GM19239 (cell line): ENCODE measurements at regions not wholly inside any gene's neighbourhood (a gene's known extent, or its start where the extent isn't known, plus 50 kb on each side); places are given as distances from the start of the nearest gene placed in this dataset.

Experiments
- DNase-seq: peaks from one replicate; pipeline ENCODE4 v3.0.0; 2011; ENCODE audit warnings: low spot score; ENCODE audit not compliant: insufficient read length
- FAIRE-seq: peaks from 2 replicates; lab custom pipeline; 2011; peaks lifted over from hg19 to GRCh38; lab: Jason Lieb, UNC

GRCh38 chr22:27456696-27457503, 344.7 kb downstream of the MN1 start:
- DNase-seq = no peak
- no peak for FAIRE-seq

GRCh38 chr22:27459999-27460398, 341.6 kb downstream of the MN1 start:
- FAIRE-seq (no peak), DNase-seq (no peak)

DNA sequence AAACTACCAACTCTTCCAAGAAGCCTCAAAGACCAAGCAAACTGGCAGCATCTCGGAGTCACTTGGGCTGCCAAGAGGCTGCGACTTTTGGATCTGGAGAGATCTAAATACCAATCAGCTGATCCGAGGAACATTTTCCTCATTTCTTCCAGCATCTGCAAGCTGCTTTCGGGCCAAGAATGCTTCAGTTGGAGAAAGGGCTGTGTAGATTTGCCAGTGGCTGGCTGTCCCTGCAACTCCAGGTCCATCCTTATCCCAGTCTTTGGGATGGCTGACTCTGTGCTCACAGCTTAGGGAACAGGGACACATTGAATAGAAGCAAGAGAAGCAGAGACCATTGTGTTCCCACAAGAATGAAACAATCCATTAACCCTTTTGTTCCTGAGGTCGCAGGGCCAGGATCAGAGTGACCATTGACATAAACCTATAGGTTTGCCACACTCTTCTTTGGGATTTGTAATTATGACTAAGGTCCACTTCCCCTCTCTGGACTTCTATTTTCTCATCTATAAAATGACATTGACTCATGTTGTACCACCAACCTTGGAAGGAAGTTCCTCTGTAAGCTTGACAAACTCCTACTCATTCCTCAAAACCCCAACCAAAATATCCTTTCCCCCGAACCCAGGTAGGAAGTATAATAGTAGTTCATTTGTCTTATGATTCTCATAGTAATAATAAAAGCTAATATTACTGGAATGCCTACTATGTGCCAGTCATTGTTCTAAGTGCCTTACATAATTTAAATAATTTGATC, 340.8 kb downstream of the MN1 start:
- no peak for FAIRE-seq

DNA sequence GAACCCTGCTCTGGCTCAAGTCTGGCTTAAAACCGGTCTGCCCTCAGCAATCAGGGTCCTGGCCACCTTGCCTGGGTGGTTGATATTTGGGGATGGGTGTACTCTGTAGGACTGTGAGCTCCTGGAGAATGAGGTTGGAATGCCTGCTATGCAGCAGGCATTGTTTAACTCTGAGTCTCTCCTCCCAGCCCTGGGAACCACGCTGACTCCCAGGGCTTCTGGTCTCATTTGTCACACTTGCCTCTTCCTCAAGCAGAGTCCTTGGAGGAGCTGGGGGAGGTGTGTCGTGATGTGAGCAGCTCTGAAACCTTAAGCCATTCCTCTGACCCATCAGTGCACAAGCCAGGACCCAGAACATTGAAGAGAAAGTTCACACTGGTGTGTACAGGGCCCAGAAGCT, 340.1 kb downstream of the MN1 start:
- DNase-seq (no peak), FAIRE-seq (no peak)

More for the DNA sequence above, 340.8 kb downstream of the MN1 start:
- DNase-seq = no peak

DNA sequence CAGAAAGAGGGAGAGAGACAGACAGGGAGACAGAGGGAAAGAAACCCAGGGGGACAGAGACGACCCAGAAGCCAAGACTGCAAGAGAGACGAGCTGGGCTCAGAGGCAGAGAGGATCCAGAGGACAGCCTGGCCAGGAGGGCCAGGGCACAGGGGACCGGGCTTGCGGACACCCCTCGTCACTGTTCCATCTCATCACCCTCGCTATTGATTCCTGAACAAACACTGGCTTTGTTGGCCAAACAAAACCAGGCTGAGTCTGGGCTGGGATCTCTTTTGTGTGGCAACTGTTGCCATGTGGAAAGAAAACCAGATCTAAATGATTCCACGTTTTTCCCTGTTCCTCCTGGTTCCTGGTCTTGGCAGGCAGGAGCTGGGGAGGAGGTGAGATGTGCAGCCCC, 339.4 kb downstream of the MN1 start:
- no peak for DNase-seq
- FAIRE-seq = no peak

- no peak for FAIRE-seq
- DNase-seq = no peak
Measured at GRCh38 chr22:27463121-27463660, 338.4 kb downstream of the MN1 start.

DNA sequence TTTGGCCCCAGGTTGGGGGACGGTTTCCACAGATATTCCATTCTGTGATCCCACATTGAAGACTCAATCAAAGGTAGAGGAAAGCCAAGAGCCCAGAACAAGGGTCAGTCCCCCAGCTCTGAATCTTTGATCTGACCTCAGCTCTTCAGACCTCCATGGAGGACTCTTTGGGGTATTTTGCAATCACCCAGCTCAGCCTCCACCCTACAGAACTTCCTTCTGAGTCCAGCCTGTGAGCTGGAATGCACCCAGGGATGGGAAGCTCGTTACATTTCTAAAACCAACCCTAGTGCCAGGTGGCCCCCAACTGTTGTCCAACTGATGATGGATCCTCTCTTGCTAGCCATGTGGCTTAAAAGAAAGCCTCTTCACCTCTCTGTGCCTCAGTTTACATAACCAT, 335.3 kb downstream of the MN1 start:
- FAIRE-seq (no peak), DNase-seq (no peak)

DNA sequence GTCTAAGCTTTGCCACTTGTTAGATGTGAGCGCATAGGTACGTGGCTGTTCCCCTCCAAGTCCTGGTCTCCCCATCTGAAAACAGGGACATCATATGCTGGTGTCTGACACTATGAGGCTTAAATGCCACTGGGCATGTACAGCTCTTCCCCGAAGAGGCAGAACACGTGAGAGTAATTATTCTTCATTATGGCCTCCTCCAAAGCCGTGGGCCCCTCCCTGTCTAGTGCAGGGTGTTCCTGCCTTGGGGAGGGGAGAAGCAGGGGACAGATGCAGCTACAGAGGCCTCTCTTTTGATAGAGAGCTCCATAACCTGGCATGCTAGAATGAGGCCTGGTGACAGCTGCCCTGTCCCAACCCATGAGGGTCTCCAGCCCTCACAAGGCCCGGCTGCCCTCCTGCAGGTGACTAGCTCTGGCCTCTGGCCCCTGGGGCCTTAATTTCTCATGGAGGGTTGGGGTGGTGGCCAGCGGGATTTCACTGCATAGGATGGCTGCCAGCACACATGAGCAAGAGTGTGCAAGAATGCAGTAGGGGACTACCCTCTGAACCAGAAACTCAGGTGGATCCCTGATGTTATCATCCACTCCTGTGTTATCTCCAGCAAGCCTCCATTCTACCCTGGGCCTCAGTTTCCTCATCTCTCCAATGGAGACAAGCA, 334.6 kb downstream of the MN1 start:
- no peak for FAIRE-seq
- no peak for DNase-seq

GRCh38 chr22:27467711-27468110, 333.8 kb downstream of the MN1 start:
- no peak for DNase-seq

GRCh38 chr22:27468712-27469111, 332.8 kb downstream of the MN1 start:
- no peak for DNase-seq
- FAIRE-seq = no peak

More at GRCh38 chr22:27467711-27468110, 333.8 kb downstream of the MN1 start:
- no peak for FAIRE-seq

DNA sequence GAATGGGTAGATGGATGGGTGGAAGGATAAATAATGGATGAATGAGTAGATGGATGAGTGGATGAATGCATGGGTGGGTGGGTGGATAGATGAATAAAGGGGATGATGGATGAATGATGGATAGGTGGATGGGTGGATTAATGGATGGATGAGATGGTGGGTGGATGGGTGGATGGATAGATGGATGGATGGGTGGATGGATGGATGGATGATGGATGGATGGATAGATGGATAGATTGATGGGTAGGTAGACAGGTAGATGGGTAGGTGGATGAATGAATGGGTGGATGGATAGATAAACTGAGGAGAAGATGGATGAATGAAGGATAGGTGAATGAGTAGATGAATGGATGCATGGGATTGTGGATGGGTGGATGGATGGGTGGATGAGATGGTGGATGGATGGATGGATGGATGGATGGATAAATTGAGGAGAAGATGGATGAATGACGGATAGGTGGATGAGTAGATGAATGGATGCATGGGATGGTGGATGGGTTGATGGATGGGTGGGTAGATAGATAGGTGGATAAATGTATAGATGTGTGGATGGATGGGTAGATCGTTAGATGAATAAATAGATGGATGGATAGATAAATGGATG, 331.3 kb downstream of the MN1 start:
- no peak for DNase-seq
- FAIRE-seq = no peak

DNA sequence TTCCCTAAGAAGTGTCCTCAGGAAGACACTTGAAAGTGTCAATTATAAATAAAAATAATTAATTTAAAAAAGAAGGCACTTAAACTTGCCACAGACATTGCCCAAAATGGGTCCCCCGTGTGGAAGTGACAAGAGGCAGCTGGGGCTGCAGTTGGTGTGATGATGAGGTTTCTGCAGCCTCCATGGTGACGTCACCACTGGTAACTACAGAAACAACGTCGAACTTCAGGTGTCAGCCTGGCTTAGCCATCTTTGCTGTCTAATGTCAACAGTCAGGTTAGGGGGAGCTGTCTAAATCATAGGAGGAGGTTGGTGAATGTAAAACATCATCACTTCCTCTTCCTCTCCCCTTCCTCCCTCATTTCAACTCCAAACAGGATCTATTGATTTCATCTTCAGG, 328.6 kb downstream of the MN1 start:
- FAIRE-seq (no peak), DNase-seq (no peak)

DNA sequence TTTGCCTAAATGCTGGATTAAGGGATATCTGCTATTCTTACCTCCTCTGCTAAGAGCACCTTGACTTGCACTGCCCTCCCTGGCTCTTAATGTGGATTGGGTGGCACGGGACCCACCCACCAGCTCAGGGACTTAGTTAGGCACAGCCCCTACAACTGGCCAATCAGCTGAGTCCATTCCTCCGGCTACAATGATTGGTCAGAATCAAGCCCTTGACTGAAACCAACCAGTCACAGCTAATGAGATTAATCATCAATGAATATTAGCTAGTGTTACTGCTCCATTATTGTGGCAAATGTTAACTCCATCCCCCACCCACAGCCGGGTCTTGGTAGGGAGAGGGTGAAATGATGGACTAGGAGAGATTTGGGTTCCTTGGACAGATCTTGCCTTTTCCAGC, 328.0 kb downstream of the MN1 start:
- no peak for DNase-seq
- no peak for FAIRE-seq

- no peak for DNase-seq
- FAIRE-seq = no peak
Measured at GRCh38 chr22:27474112-27474571, 327.4 kb downstream of the MN1 start.

- no peak for DNase-seq
- FAIRE-seq = no peak
Measured at GRCh38 chr22:27474711-27475547, 326.6 kb downstream of the MN1 start.

GRCh38 chr22:27475548-27475897, 326.0 kb downstream of the MN1 start:
- no peak for FAIRE-seq
- no peak for DNase-seq

GRCh38 chr22:27476318-27476717, 325.2 kb downstream of the MN1 start:
- no peak for DNase-seq
- FAIRE-seq = no peak

DNA sequence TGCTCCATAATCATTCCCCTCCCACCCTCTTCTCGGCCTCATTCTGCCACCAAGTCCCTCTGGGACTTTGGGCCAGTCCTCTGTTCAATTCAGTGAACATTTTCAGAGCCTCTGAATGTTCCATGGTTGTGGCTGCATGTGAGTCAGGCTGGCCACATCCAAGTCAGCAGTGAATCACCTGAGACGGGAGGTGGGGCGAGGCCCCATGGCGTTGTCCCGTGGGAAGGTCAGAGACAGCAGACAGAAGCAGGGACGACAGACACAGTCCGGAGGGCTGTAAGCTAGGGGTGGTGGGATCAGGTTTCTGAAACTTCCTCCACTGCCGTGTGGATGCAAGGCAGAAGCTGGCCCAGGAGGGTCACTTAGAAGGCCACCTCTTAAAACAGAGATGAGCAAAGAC, 324.8 kb downstream of the MN1 start:
- DNase-seq = no peak
- no peak for FAIRE-seq

- DNase-seq = no peak
- FAIRE-seq = no peak
Measured at GRCh38 chr22:27477171-27477570, 324.4 kb downstream of the MN1 start.

DNA sequence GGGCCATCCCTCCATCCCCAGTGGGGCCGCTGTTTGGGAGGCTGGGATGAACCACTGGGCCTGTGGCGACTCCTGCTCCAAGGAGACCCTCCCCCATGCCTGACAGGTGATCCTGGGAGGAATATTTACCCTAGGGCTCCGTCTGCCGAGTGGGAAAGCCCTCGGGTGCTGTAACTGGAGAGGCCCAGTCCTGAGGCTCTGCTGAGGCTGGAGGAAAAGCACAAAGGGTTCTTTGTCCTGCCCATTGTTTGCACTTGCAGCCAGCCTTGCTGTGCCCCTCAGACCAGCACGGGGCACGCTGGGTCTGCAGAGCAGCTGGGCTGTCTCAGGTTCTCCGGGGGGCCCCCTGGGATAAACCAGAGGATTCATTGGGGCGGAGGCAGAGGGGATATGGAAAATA, 321.1 kb downstream of the MN1 start:
- no peak for FAIRE-seq
- no peak for DNase-seq
